ENCODE measurements at regions not wholly inside any gene's neighbourhood (a gene's known extent, or its start where the extent isn't known, plus 50 kb on each side); places are given as distances from the start of the nearest gene placed in this dataset.

DNA sequence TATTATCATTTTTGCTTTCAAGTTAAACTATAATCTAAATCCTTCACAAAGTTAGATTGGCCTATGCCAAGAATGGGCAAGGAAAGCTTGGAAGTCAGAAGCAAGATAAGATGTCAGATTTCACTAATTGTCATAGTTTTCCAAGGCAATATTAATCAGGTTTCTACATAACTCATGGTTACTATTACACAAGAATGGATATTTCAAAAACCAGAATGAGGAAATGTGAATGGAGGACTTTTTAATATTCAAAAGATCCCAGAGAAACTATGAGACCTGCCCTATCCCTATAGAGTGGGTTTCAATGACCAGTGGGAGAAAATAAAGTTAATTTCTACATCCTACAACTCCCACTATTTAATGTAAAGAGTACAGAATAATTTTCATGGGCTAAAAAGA, 203.2 kb downstream of the CASP12 start:
- TF ChIP-seq, protein P1, sequence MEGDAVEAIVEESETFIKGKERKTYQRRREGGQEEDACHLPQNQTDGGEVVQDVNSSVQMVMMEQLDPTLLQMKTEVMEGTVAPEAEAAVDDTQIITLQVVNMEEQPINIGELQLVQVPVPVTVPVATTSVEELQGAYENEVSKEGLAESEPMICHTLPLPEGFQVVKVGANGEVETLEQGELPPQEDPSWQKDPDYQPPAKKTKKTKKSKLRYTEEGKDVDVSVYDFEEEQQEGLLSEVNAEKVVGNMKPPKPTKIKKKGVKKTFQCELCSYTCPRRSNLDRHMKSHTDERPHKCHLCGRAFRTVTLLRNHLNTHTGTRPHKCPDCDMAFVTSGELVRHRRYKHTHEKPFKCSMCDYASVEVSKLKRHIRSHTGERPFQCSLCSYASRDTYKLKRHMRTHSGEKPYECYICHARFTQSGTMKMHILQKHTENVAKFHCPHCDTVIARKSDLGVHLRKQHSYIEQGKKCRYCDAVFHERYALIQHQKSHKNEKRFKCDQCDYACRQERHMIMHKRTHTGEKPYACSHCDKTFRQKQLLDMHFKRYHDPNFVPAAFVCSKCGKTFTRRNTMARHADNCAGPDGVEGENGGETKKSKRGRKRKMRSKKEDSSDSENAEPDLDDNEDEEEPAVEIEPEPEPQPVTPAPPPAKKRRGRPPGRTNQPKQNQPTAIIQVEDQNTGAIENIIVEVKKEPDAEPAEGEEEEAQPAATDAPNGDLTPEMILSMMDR (IDR thresholded peaks at IDR 0.05; ENCODE audit: low read depth, low read length) = no peak
- TF ChIP-seq POLR2A (IDR thresholded peaks at IDR 0.05; ENCODE audit: extremely low read depth, insufficient read length) (no peak), MAX (IDR thresholded peaks at IDR 0.05; ENCODE audit: low read depth, low read length) (no peak), MYC (IDR thresholded peaks at IDR 0.05; ENCODE audit: low read depth, low read length) (no peak)
